Stimulated activated CD8-positive, alpha-beta memory T cell treated with anti-CD3 and anti-CD28 coated beads, Interleukin-4, amount 100 ng/mL, for 48 hours (primary cell): ENCODE measurements at regions not wholly inside any gene's neighbourhood (a gene's known extent, or its start where the extent isn't known, plus 50 kb on each side); places are given as distances from the start of the nearest gene placed in this dataset.

Source experiments
- DNase-seq: peaks from one replicate; pipeline ENCODE4 v3.0.0-alpha.2; 2020

DNA sequence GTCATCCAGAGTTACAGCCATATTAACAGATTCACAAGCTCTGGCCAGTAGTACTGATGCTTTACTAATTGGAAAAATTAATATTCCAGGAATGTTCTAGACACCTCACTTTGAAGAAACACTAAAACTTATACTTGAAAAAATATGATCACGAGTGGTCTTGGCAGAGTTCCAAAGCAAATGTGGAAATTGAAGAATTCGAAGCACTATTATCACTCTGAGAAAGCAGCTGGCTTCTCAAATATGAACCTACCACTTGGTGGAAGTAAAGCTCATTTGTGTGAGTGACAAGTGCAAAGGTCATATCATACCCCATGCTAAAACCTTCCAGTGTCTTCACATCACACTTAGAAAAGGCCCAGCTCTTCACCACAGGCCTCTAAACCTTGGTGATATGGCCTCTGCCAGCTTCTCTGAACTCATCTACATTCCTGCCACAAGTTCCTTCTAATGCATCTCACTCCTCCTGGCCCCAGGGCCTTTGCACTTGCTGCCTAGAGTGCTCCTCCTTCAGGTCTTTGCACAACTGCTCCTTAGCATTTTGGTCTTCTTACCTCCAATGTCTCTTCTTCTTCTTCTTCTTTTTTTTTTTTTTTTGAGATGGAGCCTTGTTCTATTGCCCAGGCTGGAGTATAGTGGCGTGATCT, 175.7 kb upstream of the SMIM23 start:
- no peak for DNase-seq

DNA sequence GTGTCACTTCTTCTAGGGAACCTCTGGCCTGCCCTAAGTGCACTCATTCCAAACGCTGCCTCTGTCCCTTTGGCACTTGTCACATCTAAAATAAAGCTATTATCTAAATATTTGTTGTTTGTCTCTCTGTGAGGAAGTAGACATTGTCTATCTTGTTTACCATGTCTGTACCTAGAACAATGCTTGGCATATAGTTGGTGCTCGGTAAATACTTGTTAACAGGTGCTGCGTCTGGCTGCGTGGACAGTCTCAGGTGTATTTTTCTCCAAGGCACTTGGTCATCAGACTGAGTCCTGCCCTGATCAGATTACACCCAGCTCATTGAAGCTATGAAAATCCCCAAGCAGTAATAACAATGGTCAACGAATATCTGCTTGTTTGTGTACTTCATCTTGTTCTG, 174.9 kb upstream of the SMIM23 start:
- DNase-seq = no peak

DNA sequence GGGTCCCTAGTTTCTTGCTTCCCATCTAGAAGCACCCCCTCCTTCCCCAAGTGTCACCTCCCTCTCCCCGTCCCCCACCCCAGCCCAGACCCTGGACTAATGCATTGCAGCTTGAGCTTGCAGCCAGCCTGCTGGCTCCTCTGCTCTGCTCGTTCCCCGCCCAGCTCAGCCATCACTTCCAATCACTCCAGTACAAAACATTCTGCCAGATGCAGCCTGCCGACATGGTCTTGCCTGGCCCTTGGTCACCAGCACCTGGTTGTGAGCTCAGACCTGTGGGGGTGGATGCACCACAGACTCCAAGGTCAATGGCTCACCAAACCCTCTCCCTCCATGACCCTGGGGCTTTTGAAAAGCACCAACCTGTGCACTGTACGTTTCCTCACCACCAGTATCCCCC, 172.9 kb upstream of the SMIM23 start:
- no peak for DNase-seq

DNA sequence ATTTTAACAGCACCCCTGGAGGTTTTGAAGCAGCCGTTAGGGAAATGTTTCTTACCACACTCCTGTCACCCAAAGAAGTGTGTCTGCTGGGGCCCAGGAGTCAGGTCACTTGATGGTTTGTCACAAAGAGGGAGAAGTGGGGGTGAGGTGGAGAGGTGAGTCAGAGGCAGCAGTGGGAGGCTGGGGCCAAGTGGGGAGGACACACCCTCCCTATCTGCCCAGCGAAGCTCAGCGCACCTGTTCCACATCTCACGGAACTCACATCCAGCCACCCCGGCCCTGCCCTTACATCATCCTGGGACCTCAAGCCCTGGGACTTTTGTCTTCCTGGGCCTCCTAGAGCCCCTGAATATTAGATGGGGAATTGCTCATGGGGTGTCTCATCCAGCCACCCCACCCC, 171.1 kb upstream of the SMIM23 start:
- no peak for DNase-seq

DNA sequence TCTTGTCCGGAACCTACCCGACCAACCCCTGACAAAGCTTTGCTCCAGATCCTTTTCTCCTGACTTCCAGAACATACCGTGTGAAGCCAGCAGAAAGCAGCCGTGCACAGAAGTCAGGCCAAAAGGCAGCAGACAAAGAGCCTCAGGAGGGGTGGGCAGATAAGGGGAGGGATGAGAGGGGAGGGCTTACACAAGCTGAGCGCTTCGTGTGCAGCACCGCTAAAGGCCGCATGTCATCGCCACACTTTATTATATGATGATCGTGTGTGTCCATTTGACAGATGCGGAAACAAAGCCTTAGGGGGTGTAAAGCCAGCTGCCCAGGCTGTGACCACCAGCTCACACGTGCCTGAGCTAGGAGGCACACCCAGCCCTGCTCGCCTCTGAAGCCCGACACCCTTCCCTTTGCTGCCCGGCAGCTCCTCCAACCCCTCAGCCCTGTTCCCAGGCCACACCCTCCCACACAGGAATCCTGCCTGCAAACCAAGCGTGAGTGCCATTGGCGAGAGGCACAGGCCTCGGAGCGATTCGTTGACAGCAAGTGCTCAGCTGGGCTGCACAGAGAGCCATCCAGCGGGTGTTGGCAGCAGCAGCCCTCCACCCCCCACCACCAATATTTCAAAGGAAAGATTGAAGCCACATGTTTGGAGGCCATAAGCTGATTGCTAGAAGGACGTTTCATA, 170.5 kb upstream of the SMIM23 start:
- no peak for DNase-seq

- no peak for DNase-seq
Observed at GRCh38 chr5:171615705-171616640, 169.6 kb upstream of the SMIM23 start.

DNA sequence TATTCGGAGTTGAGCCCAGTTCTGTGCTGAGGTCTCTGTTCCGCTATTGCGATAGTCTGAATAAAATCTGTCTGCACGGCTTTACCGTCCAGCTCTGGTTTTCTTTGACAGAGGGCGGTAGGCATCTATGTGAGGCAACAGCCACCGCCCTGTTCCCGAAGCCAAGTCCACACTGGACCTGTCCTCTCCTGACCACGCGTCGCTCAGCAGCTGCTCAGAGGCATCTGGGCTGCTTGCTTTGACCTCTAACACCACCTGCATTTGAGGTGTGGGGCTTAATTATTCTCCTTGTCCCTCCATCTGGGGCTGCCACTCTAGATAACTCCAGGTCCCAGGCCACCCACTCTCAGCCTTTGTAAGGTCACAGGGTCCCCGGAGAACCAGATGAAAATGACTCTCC, 168.4 kb upstream of the SMIM23 start:
- no peak for DNase-seq

- DNase-seq = no peak
Observed at GRCh38 chr5:171617817-171618591, 167.6 kb upstream of the SMIM23 start.

DNA sequence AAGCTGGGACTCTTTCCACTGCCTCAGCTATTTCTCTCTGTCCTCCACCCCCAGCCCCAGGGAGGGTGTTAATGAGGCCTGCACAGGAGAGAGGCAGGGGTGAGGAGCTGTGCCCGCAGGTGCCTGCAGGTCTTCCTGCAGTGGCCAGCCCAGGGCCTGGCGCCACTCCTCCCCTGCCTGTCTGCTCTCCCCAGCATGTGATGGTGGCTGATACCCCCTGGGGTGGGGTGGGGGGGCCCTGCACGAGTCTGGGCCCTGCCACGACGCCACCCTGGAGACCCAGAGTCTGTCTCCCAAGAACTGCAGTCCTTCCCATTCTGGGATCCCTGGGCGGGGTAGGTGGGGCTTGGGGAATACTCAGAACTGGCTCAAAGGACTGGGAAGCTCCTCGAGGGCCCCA, 166.4 kb upstream of the SMIM23 start:
- DNase-seq = no peak

DNA sequence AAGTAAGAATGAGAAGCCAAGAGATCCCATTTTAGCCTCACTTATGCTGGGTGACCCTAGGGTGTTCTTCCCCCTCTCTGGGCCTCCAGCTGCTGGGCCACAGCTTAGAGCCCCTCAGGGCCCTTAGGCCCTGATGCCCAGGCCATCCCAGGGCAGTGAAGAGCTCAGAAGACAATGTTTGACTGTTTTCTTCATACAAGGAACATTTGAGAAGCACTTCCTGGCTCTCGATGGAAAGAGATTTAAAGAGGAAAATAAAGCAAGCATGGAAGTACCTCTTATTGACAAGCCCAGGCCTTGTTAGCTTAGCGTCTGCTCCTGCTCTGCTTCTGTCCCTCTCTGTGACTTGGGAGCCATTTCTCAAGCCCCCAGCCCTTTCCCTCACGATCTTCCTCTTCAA, 165.9 kb upstream of the SMIM23 start:
- DNase-seq = no peak

GRCh38 chr5:171622010-171622409, 163.6 kb upstream of the SMIM23 start:
- no peak for DNase-seq

DNA sequence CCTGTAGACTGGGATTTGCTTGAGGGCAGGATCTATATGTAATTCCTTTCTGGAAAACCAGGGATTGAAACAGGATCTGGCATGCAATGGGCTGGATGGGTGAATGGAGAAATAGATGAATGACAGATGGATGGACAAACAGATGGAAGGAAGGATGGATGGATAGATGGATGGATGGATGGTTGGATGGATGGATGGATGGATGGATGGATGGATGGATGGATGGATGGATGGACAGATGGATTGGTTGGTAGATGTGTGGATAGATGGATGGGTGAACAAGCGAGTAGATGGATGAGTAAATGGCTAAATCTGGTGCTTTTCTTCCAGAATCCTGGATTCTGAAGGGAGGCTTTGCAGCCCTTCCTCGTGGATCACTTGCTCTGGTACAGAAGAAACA, 162.5 kb upstream of the SMIM23 start:
- no peak for DNase-seq

- DNase-seq = no peak
Observed at GRCh38 chr5:171623551-171624097, 162.0 kb upstream of the SMIM23 start.

GRCh38 chr5:171624396-171624795, 161.2 kb upstream of the SMIM23 start:
- DNase-seq = no peak

DNA sequence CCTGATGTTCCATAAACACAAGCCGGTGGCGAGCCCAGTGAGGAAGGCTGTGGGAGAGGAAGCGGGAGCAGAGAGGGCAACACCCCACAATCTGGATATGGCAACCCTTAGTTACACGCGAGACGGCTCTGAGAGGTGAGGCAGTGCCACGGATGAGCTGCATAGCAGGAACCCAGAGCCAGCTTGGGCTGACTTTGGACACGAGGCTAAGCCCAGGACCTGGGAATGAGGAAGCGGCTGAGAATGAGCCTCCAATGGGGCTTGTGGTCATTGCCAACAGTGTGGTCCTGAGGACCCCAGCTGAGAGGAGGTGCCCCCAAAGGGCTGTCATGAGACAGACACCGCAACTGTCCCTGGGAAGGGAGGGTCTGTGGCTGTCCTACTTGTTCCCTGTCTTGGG, 160.0 kb upstream of the SMIM23 start:
- no peak for DNase-seq

DNA sequence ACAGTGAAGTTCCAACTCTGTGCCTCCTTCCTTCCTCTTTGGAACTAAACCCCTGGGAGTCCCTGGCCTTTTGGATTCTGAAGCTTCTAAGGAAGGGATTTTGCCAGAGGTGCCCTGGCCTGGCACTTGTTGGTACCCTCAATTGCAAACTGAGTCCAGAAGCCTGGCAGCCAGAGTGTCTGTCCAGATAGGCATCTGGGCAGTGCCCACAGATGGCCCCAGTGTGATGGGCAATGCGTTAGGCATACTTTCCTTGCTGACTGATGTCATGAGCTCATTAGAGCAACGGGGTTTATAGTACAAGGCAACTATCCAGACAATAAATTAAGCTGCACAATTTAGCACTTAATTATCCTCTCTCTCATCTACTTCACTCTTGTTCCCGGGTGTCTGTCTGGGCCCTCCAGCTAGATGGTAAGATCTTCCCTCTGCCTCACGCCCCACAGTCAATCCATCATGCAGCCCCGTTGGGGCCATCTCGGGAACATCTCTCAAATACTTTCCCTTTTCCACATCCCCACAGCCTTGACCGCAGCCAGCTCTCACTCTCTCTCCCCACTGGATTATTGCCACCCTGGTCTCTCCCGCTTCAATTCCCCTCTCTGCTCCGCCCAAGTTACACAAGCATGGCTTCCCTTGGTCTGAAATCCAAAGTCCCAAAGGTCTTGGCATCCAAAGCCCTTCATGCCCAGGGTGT, 157.5 kb upstream of the SMIM23 start:
- DNase-seq = no peak

- DNase-seq = no peak
Observed at GRCh38 chr5:171628633-171628974, 157.0 kb upstream of the SMIM23 start.

DNA sequence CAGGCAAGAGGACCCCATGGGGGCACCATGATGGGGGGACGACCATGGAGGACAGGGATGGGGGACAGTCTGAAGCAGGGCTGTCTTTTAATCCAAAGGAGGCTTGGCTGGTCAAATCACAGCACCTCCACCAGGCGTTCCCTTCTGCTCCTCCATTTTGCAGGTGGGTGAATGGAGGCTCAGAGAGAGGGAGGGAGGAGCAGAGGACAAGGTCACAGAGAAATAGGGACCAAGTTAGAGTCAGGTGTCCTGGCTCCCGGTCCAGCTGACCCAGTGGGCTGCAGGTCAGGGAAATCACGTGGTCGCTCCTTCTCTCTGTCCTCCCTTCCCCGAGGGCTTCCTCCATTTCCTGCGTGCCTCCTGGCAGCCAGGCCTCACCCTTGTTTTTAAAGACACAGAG, 156.4 kb upstream of the SMIM23 start:
- DNase-seq = no peak

DNA sequence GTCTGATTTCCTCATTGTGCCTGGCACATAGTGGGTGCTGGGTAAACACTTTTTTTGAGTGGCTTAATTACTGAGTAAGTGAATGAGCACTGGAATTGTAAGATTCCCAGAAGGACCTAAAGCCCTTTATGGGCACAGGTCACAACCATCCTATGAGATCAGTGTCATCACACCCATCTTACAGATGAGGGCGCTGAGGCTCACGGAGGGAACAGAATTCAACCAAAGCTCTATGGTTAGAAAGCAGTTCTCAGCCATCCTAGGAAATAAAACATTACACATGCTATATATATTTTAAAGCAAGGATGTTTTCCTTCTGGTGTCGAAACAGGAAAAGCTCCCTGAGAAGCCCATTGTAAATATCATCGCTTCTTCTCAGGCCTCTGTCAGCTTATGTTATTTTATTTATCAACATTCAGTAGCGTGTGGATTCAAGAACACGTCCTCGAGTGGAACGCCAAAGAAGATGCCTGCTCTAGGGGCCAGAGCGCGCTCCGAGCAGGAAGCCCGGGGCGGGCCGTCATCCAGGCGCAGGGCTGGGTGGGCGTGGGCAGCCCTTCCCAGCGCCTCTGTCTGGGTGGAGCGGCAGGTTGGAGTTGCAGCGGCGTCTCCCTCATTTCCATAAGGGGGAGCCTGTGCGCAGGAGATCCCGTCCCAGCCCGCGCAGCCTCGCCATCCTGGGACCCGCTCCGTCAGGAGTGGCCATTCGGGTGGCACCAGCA, 155.8 kb upstream of the SMIM23 start:
- DNase-seq = peak; percentile 31

GRCh38 chr5:171630350-171631065, 155.1 kb upstream of the SMIM23 start:
- no peak for DNase-seq

DNA sequence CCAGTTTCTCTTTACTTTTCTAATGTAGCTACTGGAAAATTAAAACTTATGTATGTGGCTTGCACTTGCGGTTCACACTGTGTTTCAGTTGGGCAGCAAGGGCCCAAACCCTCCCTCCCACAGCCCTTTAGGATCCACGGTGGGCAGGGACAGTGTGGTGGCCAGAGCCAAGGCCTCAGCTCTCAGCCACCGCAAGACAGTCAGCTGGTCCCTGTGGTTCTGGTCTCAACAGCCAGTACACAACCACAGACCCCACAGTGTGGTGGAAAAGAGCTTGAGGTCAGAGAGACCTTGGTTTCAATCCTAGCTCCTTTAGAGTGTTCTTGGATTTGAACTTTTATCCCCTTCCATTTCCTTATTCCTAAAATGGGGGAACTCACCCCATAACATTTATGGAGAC, 153.0 kb upstream of the SMIM23 start:
- no peak for DNase-seq
